GM12878 (cell line): ENCODE measurements at regions not wholly inside any gene's neighbourhood (a gene's known extent, or its start where the extent isn't known, plus 50 kb on each side); places are given as distances from the start of the nearest gene placed in this dataset.

Experiments used
- ATAC-seq: fragments of 200-7000 bp; cut with Tn5 transposase; 3 replicates; pipeline ENCODE4 v1.9.1; 2020; ENCODE audit warnings: mild to moderate bottlenecking, moderate library complexity
- BruUV-seq: library from RNA; stranded (reverse); fragments of 400-500 nt; replicated peaks from 2 replicates; lab custom pipeline; 2021; lab: Mats Ljungman, UMichigan
- CTCF ChIA-PET: fragments of 300-600 bp; sonication (Branson Sonifier 250); formaldehyde crosslinking; extraction: SDS; loops from one replicate; lab custom pipeline; 2021; ENCODE audit warnings: inconsistent platforms; lab: Yijun Ruan, JAX
- POLR2A ChIA-PET: fragments of 350-600 bp; formaldehyde crosslinking; extraction: SDS; loops from one replicate; lab custom pipeline; 2021; ENCODE audit warnings: inconsistent platforms; lab: Charles Lee
- RAD21 ChIA-PET: fragments of 300-600 bp; sonication (Branson Sonifier 250); formaldehyde crosslinking; loops from one replicate; lab custom pipeline; 2023; ENCODE audit warnings: antibody characterized with exemption; ENCODE audit not compliant: unreplicated experiment; lab: Charles Lee
- SMC1A ChIA-PET: fragments of 300-600 bp; sonication (Branson Sonifier 250); formaldehyde crosslinking; loops from one replicate; lab custom pipeline; 2023; ENCODE audit not compliant: unreplicated experiment, uncharacterized antibody; lab: Charles Lee
- DNase-seq: peaks from one replicate; pipeline ENCODE4 v3.0.0-alpha.2; 2011; ENCODE audit warnings: low read depth, low spot score
- FAIRE-seq: peaks from 3 replicates; lab custom pipeline; 2011; peaks lifted over from hg19 to GRCh38; lab: Jason Lieb, UNC
- H2AFZ ChIP-seq: 2 replicates; pipeline ENCODE4 v1.6.0; 2011; ENCODE audit warnings: low read depth, low read length, control low read depth; ENCODE audit not compliant: control insufficient read depth
- H3K27ac ChIP-seq: 2 replicates; pipeline ENCODE4 v1.5.1; 2011; ENCODE audit warnings: control low read depth; ENCODE audit not compliant: control insufficient read depth, insufficient read depth
- H3K27me3 ChIP-seq, 2 experiments: replicated peaks in 1 of 2; 2 replicates each; pipeline versions ENCODE4 v1.6.0 to v1.6.1; 2011; ENCODE audit warnings: low read length in 1 of 2; ENCODE audit not compliant: control insufficient read depth in 2 of 2, insufficient read depth in 2 of 2
- H3K36me3 ChIP-seq, 2 experiments: 2 replicates each; pipeline ENCODE4 v1.5.1; 2011; ENCODE audit warnings: low read length in 1 of 2; ENCODE audit not compliant: control insufficient read depth in 2 of 2, insufficient read depth in 2 of 2
- H3K4me1 ChIP-seq: 2 replicates; pipeline ENCODE4 v1.6.1; 2011; ENCODE audit warnings: mild to moderate bottlenecking, low read length, moderate library complexity, mixed read lengths; ENCODE audit not compliant: control insufficient read depth, insufficient read depth
- H3K4me2 ChIP-seq: 2 replicates; pipeline ENCODE4 v1.6.0; 2011; ENCODE audit warnings: control low read depth; ENCODE audit not compliant: control insufficient read depth, insufficient read depth
- H3K4me3 ChIP-seq: fragments of 200-600 bp; sonication (generic); 2 replicates; pipeline ENCODE4 v1.5.1; 2016
- H3K79me2 ChIP-seq: 2 replicates; pipeline ENCODE4 v1.6.0; 2011; ENCODE audit warnings: low read length; ENCODE audit not compliant: control insufficient read depth, insufficient read depth
- H3K9ac ChIP-seq: 2 replicates; pipeline ENCODE4 v1.8.0; 2011; ENCODE audit warnings: low read length, control low read depth, mixed read lengths; ENCODE audit not compliant: control insufficient read depth, insufficient read depth
- H3K9me3 ChIP-seq: replicated peaks from 3 replicates; pipeline ENCODE4 v1.5.1; 2011; ENCODE audit warnings: mild to moderate bottlenecking, low read length; ENCODE audit not compliant: control insufficient read depth, insufficient read depth
- H4K20me1 ChIP-seq: 2 replicates; pipeline ENCODE4 v1.6.0; 2011; ENCODE audit not compliant: control insufficient read depth, insufficient read depth
- HCFC1 ChIP-seq: fragments of 150-350 bp; IDR thresholded peaks from 2 replicates; pipeline ENCODE4 v1.6.1; 2014; ENCODE audit warnings: low read length
- HDAC2 ChIP-seq: fragments of 200-600 bp; sonication (generic); IDR thresholded peaks from 2 replicates; pipeline ENCODE4 v1.6.1; 2017
- MLLT1 ChIP-seq: fragments of 450-650 bp; IDR thresholded peaks from 2 replicates; pipeline ENCODE4 v1.6.1; 2016; ENCODE audit warnings: mild to moderate bottlenecking
- MTA3 ChIP-seq: IDR thresholded peaks from 2 replicates; pipeline ENCODE4 v1.6.1; 2012; ENCODE audit warnings: low read length, inconsistent platforms, borderline replicate concordance
- NFIC ChIP-seq: IDR thresholded peaks from 2 replicates; pipeline ENCODE4 v1.6.1; 2012; ENCODE audit warnings: low read depth, mild to moderate bottlenecking, inconsistent platforms, low read length, moderate library complexity
- SMC3 ChIP-seq: IDR thresholded peaks from 2 replicates; pipeline ENCODE4 v1.6.1; 2011; ENCODE audit warnings: low read length, improper control_type of control experiment, borderline replicate concordance
- SREBF2 ChIP-seq: IDR thresholded peaks from 2 replicates; pipeline ENCODE4 v1.6.1; 2012; ENCODE audit warnings: mild to moderate bottlenecking, low read length
- USF2 ChIP-seq: IDR thresholded peaks from 2 replicates; pipeline ENCODE4 v1.6.1; 2011; ENCODE audit warnings: low read depth, low read length, improper control_type of control experiment, borderline replicate concordance
- YY1 ChIP-seq: IDR thresholded peaks from 2 replicates; pipeline ENCODE4 v1.6.1; 2011; ENCODE audit warnings: low read depth, mild to moderate bottlenecking, low read length
- WGBS: methylation state at CpG from one replicate; pipeline ENCODE4 v1.1.6; 2016; ENCODE audit warnings: low lambda C conversion rate; ENCODE audit not compliant: insufficient replicate concordance, insufficient coverage; ENCODE audit errors: missing lambda C conversion rate; 5-methylcytosine and 5-hydroxymethylcytosine counted together
- in situ Hi-C: fragments of 300-500 bp; cut with MboI; formaldehyde crosslinking; loops from 9 replicates; pipeline ENCODE4 v1.14.3; 2018; ENCODE audit warnings: mixed read lengths
- intact Hi-C: fragments of 100-400 bp; cut with micrococcal nuclease; formaldehyde crosslinking; loops from one replicate; pipeline ENCODE4 v1.14.2; 2022; ENCODE audit not compliant: unreplicated experiment

GRCh38 chr11:130710021-130710420 is 206.3 kb downstream of the SNX19 start:
- ATAC-seq (no peak), DNase-seq (no peak)
- no peak overlapping the region for H3K4me3 ChIP-seq
- in situ Hi-C loops, result no loop called here
- ChIA-PET SMC1A (interaction anchor here (0.7 kb wide), 1 partner anchor 74 kb away, joined by 3 read pairs; no protein-coding TSS in a partner anchor), POLR2A (no interaction called here)
- no peaks in the 10 kb centered on the region for H3K36me3 ChIP-seq
- H3K4me2 ChIP-seq, result no peak overlapping the region
- no peak overlapping the region for H3K9ac ChIP-seq
- BruUV-seq, result no TSS peak
- H3K27me3 ChIP-seq, result peaks cover 0 to 2% of the 10 kb centered on the region in 2 experiments; a peak in 2 of 4 replicates
- no peaks in the 10 kb centered on the region for H3K79me2 ChIP-seq
- no peak overlapping the region for H2AFZ ChIP-seq
- no peaks in the 10 kb centered on the region for H3K9me3 ChIP-seq
- 58% methylated on average over 5 of the region's 5 CpGs for WGBS
- no peak overlapping the region for H3K27ac ChIP-seq
- TF ChIP-seq MTA3 (no peak), YY1 (no peak), SMC3 (no peak), HDAC2 (no peak), NFIC (no peak), SREBF2 (no peak), MLLT1 (no peak), HCFC1 (no peak), USF2 (no peak)
- TF ChIP-seq, all 136 proteins: peak for 0
- FAIRE-seq, result no peak
- Histone ChIP-seq H4K20me1 (no peaks in the 10 kb centered on the region), H3K4me1 (no peaks in the 10 kb centered on the region)
- ChIA-PET CTCF (no interaction called here), RAD21 (no interaction called here)
- intact Hi-C loops, result no loop called here
